Neuronal stem cell (in vitro differentiated cells): ENCODE measurements at regions not wholly inside any gene's neighbourhood (a gene's known extent, or its start where the extent isn't known, plus 50 kb on each side); places are given as distances from the start of the nearest gene placed in this dataset.

Experiments used
- DNase-seq: peaks from one replicate; pipeline ENCODE4 v3.0.0-alpha.2; 2013; ENCODE audit warnings: low spot score
- H2AFZ ChIP-seq: one replicate; pipeline ENCODE4 v1.6.1; 2013; ENCODE audit warnings: mild to moderate bottlenecking, low read length, inconsistent platforms
- H2AK5ac ChIP-seq: 2 replicates; pipeline ENCODE4 v1.6.1; 2013; ENCODE audit warnings: low read depth, mild to moderate bottlenecking, inconsistent platforms, low read length, moderate library complexity, mixed read lengths
- H2BK120ac ChIP-seq: 2 replicates; pipeline ENCODE4 v1.6.1; 2013; ENCODE audit warnings: low read depth, mild to moderate bottlenecking, inconsistent platforms, low read length, moderate library complexity, mixed read lengths
- H2BK12ac ChIP-seq: one replicate; pipeline ENCODE4 v1.6.1; 2013; ENCODE audit warnings: low read length, inconsistent platforms
- H2BK15ac ChIP-seq: 2 replicates; pipeline ENCODE4 v1.6.1; 2013; ENCODE audit warnings: mild to moderate bottlenecking, low read length, inconsistent platforms, mixed read lengths
- H2BK5ac ChIP-seq: one replicate; pipeline ENCODE4 v1.6.1; 2013; ENCODE audit warnings: inconsistent platforms, mild to moderate bottlenecking, low read length, moderate library complexity
- H3K14ac ChIP-seq: one replicate; pipeline ENCODE4 v1.6.1; 2013; ENCODE audit warnings: low read length, inconsistent platforms
- H3K18ac ChIP-seq: 2 replicates; pipeline ENCODE4 v1.6.1; 2013; ENCODE audit warnings: low read length, inconsistent platforms
- H3K23ac ChIP-seq: 2 replicates; pipeline ENCODE4 v1.6.1; 2013; ENCODE audit warnings: low read depth, mild to moderate bottlenecking, mixed read lengths, low read length, inconsistent platforms; ENCODE audit not compliant: poor library complexity
- H3K27ac ChIP-seq: replicated peaks from 3 replicates; pipeline ENCODE4 v1.5.1; 2013; ENCODE audit warnings: low read length, inconsistent platforms
- H3K27me3 ChIP-seq, 3 experiments: 2 replicates each; pipeline ENCODE4 v1.6.1; 2013; ENCODE audit warnings: low read length in 3 of 3, mild to moderate bottlenecking in 2 of 3, inconsistent platforms in 1 of 3, low read depth in 1 of 3, mixed read lengths in 1 of 3, moderate library complexity in 1 of 3; ENCODE audit not compliant: control insufficient read depth in 3 of 3, insufficient read depth in 3 of 3
- H3K36me3 ChIP-seq, 2 donors: replicated peaks in 1 of 2; 2 replicates each; pipeline ENCODE4 v1.6.1; 2013; ENCODE audit warnings: low read length in 2 of 2; ENCODE audit not compliant: control insufficient read depth in 2 of 2, insufficient read depth in 2 of 2
- H3K4ac ChIP-seq: 2 replicates; pipeline ENCODE4 v1.6.1; 2013; ENCODE audit warnings: inconsistent platforms, mild to moderate bottlenecking, low read length, moderate library complexity
- H3K4me1 ChIP-seq, 2 donors: 1 replicate in 1 of 2; 2 replicates in 1 of 2; pipeline ENCODE4 v1.6.1; 2013; ENCODE audit warnings: low read length in 2 of 2, low read depth in 1 of 2; ENCODE audit not compliant: control insufficient read depth in 2 of 2, insufficient read depth in 1 of 2
- H3K4me2 ChIP-seq: one replicate; pipeline ENCODE4 v1.6.1; 2013; ENCODE audit warnings: mild to moderate bottlenecking, low read length, inconsistent platforms; ENCODE audit not compliant: insufficient read depth, poor library complexity, severe bottlenecking
- H3K4me3 ChIP-seq, 2 donors: 2 replicates each; pipeline ENCODE4 v1.5.1; 2013; ENCODE audit warnings: low read length in 2 of 2, mild to moderate bottlenecking in 2 of 2, inconsistent platforms in 1 of 2, moderate library complexity in 1 of 2
- H3K79me1 ChIP-seq: one replicate; pipeline ENCODE4 v1.6.1; 2013; ENCODE audit warnings: low read depth, mild to moderate bottlenecking, inconsistent platforms, low read length, moderate library complexity
- H3K9ac ChIP-seq: one replicate; pipeline ENCODE4 v1.6.1; 2013; ENCODE audit warnings: mild to moderate bottlenecking, low read depth, low read length, inconsistent platforms; ENCODE audit not compliant: poor library complexity
- H3K9me3 ChIP-seq, 2 donors: replicated peaks in 1 of 2; 2 replicates each; pipeline versions ENCODE3 to v1.6.1; 2013; ENCODE audit warnings: low read length in 2 of 2, mild to moderate bottlenecking in 2 of 2, inconsistent platforms in 1 of 2, low read depth in 1 of 2, mixed read lengths in 1 of 2, moderate library complexity in 1 of 2; ENCODE audit not compliant: control insufficient read depth in 2 of 2, insufficient read depth in 1 of 2
- H4K8ac ChIP-seq: one replicate; pipeline ENCODE4 v1.6.1; 2013; ENCODE audit warnings: low read depth, mild to moderate bottlenecking, inconsistent platforms, low read length, moderate library complexity
- H4K91ac ChIP-seq: one replicate; pipeline ENCODE4 v1.6.1; 2013; ENCODE audit warnings: low read length, low read depth, mild to moderate bottlenecking, inconsistent platforms; ENCODE audit not compliant: poor library complexity
- WGBS, 2 donors: extraction: QIAGEN DNeasy Blood & Tissue Kit; methylation state at CpG; one replicate each; pipeline ENCODE4 v1.1.7; 2013; ENCODE audit warnings: missing lambda C conversion rate in 2 of 2, mixed read lengths in 1 of 2; ENCODE audit not compliant: insufficient read length in 2 of 2, insufficient replicate concordance in 1 of 2; ENCODE audit errors: extremely low coverage in 2 of 2; 5-methylcytosine and 5-hydroxymethylcytosine counted together

DNA sequence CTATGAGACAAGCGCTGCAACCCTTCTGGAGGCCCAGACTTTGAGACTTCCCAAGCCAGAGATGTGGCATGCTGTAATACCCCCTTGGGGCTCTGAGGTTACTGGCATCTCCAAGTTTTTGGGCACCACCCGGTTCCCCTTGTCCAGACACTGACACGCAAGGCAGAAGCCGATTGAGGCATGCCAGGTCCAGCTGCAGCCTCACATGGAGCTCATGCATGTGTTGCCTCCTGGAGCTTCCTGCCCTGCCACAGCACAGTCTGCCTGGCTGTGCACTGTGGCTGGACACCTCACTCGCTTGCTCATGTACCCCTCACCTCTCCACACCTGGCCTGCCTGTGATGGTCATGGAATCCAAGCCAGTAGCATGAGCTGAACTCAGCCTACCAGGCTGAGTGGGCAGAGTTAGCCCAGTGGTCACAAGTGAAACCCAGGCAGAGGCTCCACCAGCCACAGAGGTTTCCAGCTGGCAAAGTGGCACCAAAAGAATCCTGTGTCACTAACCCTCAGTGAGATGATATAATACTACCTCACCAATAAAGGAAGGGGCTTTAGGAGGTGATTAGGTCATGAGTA, 789.2 kb upstream of the INTU start:
- no peak overlapping the region for H2AK5ac ChIP-seq
- H2BK5ac ChIP-seq, result no peak overlapping the region
- H2BK12ac ChIP-seq, result peak overlapping the region; percentile 63
- no peaks in the 10 kb centered on the region for H3K27me3 ChIP-seq
- no peak overlapping the region for H4K91ac ChIP-seq
- H3K27ac ChIP-seq, result no peak overlapping the region
- no peaks in the 10 kb centered on the region for H3K79me1 ChIP-seq
- no peak overlapping the region for H3K14ac ChIP-seq
- H2AFZ ChIP-seq, result no peak overlapping the region
- H3K4ac ChIP-seq, result no peak overlapping the region
- peak overlapping the region; percentile 50 for H3K9ac ChIP-seq
- no peak overlapping the region for H3K4me3 ChIP-seq
- H3K4me2 ChIP-seq, result no peak overlapping the region
- peak overlapping the region; percentile 11 for H3K18ac ChIP-seq
- no peaks in the 10 kb centered on the region for H3K36me3 ChIP-seq
- no peaks in the 10 kb centered on the region for H3K4me1 ChIP-seq
- WGBS, 2 donors, result no CpG with 5 or more reads among the region's 5 CpGs
- no peak overlapping the region for H4K8ac ChIP-seq
- H2BK120ac ChIP-seq, result no peak overlapping the region
- peak overlapping the region; percentile 44 for H3K23ac ChIP-seq
- H2BK15ac ChIP-seq, result no peak overlapping the region
- no peak for DNase-seq
- peaks cover 6 to 16% of the 10 kb centered on the region in 2 donors for H3K9me3 ChIP-seq

DNA sequence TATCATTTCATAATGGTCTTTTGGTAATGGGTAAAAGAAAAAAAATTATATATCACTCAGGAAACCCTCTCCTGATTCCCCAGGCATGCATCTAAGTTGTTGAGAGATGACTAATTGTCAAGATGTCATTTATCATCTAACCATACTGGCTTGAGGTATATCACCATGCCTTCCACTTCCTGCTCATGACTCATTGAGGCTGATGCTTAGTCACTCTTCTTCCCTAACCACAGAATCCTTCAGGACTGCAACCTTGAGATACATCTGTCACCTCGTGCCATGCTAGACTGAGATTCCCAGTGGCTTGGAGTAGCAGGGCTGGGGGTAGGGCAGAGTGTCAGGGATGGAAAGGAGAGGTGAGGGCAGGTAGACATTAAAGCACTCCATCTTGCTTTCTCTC, 782.5 kb upstream of the INTU start:
- no peaks in the 10 kb centered on the region for H3K79me1 ChIP-seq
- no peak overlapping the region for H2BK15ac ChIP-seq
- no peaks in the 10 kb centered on the region for H3K9me3 ChIP-seq
- WGBS, 2 donors, result no CpG with 5 or more reads among the region's 1 CpG
- H2BK120ac ChIP-seq, result no peak overlapping the region
- no peak overlapping the region for H3K18ac ChIP-seq
- H4K8ac ChIP-seq, result no peak overlapping the region
- H3K4ac ChIP-seq, result no peak overlapping the region
- H2BK12ac ChIP-seq, result no peak overlapping the region
- no peaks in the 10 kb centered on the region for H3K36me3 ChIP-seq
- no peak overlapping the region for H2AK5ac ChIP-seq
- DNase-seq, result no peak
- H3K27me3 ChIP-seq, result no peaks in the 10 kb centered on the region
- H3K4me3 ChIP-seq, result no peak overlapping the region
- peak overlapping the region; percentile 24 for H2AFZ ChIP-seq
- H3K27ac ChIP-seq, result no peak overlapping the region
- no peak overlapping the region for H2BK5ac ChIP-seq
- H3K4me2 ChIP-seq, result no peak overlapping the region
- no peaks in the 10 kb centered on the region for H3K4me1 ChIP-seq
- H3K23ac ChIP-seq, result no peak overlapping the region
- H3K14ac ChIP-seq, result no peak overlapping the region
- H4K91ac ChIP-seq, result no peak overlapping the region
- no peak overlapping the region for H3K9ac ChIP-seq

DNA sequence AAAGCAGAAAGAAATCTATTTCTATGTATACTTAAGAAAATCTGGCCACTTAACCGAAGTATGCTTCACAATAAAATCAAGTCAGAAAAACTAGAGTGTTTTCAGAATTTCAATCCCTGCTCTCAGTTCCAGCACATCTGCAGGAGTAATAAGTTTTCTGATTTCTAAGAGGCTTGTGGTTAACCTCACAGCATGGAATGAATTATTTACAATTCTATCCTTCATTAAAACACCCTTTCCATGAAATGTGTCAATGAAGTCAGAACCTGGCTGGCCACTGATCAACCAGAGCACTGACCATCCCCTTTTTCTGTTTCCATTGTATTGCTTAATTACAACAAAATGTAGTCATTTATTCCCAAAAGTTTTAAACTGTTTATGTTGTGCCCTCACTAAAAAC, 781.4 kb upstream of the INTU start:
- DNase-seq, result no peak
- no CpG with 5 or more reads among the region's 1 CpG for WGBS, 2 donors

DNA sequence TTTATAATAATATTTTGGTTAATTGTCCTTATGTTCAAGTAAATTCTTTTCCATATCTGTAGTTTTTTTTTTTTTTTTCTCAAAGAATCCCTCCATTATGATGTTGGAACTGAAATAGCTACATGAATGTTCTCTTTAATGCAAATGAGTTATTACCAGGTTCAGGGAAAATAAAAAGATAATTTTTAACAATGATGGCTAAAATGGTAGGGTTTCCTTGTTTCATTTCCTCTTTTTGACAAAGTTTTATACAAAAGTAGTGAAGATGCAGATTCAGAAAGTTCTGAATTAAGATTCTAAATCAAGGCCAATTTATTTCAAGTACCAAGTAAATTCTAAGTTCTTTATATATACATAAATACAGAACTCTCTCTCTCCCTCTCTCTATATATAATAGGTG, 779.0 kb upstream of the INTU start:
- Histone ChIP-seq H3K27ac (no peak overlapping the region), H2AFZ (no peak overlapping the region), H3K4ac (no peak overlapping the region), H3K4me1 (no peaks in the 10 kb centered on the region), H2BK120ac (no peak overlapping the region), H3K27me3 (no peaks in the 10 kb centered on the region), H2BK5ac (no peak overlapping the region), H3K9me3 (no peaks in the 10 kb centered on the region), H3K9ac (no peak overlapping the region), H3K4me2 (no peak overlapping the region), H3K4me3 (no peak overlapping the region), H2BK12ac (no peak overlapping the region), H3K23ac (no peak overlapping the region), H3K36me3 (no peaks in the 10 kb centered on the region), H4K91ac (no peak overlapping the region), H2BK15ac (no peak overlapping the region), H3K18ac (no peak overlapping the region), H4K8ac (no peak overlapping the region), H3K14ac (no peak overlapping the region), H2AK5ac (no peak overlapping the region), H3K79me1 (no peaks in the 10 kb centered on the region)
- DNase-seq, result no peak

More for the DNA sequence above, 781.4 kb upstream of the INTU start:
- Histone ChIP-seq H3K27ac (no peak overlapping the region), H3K9me3 (no peaks in the 10 kb centered on the region), H2BK5ac (no peak overlapping the region), H2BK12ac (no peak overlapping the region), H3K79me1 (no peaks in the 10 kb centered on the region), H2BK15ac (no peak overlapping the region), H3K27me3 (no peaks in the 10 kb centered on the region), H3K9ac (no peak overlapping the region), H2AK5ac (no peak overlapping the region), H3K23ac (no peak overlapping the region), H3K4me2 (no peak overlapping the region), H2AFZ (no peak overlapping the region), H3K4me1 (no peaks in the 10 kb centered on the region), H3K4me3 (no peak overlapping the region), H2BK120ac (no peak overlapping the region), H3K36me3 (no peaks in the 10 kb centered on the region), H4K91ac (no peak overlapping the region), H4K8ac (no peak overlapping the region), H3K14ac (no peak overlapping the region), H3K4ac (no peak overlapping the region), H3K18ac (no peak overlapping the region)
